Kasumi-1 (cell line): ENCODE measurements at regions not wholly inside any gene's neighbourhood (a gene's known extent, or its start where the extent isn't known, plus 50 kb on each side); places are given as distances from the start of the nearest gene placed in this dataset.
A peak's percentile ranks its signal among the peaks of the same experiment; 100 is the strongest.

Experiments
- DNase-seq, 2 experiments: peaks; one replicate each; lab custom pipeline; 2025; lab: John Stamatoyannopoulos, UW

DNA sequence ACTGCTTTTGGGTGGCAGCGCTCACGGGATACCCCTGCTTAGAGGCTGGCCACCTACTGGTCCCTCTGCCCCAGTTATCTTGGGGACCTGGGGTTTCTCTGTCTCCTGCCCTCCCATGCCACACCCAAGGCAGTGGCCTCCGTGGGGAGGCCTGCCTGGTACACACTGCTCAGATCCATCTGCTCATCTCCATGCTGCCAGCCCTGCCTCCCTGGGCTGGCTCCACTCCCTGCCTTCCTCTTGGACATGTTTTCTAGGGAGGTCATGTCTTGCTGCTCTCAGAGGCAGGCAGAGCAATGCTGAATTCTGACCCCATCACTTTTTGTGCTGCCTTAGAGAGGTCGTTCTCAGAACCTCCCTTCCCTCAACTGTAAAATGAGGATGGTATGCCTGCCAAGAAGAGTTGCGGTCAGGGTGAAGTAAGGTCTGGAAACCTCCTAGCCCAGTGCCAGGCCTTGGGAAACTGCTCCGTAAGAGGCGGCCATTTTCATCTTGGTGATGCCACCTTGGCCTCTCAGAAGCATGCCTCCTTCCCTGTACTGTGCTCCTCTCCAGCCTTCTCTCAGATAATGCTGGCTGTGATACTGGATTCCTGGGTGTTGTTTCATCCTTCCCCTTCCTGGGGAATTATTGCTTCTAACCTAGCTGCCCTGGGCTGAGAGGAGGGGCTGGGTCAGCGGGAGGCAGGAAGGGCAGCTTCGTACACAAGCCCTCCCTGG lies 186.4 kb upstream of the ZBED5 start:
- DNase-seq: no peak

DNA sequence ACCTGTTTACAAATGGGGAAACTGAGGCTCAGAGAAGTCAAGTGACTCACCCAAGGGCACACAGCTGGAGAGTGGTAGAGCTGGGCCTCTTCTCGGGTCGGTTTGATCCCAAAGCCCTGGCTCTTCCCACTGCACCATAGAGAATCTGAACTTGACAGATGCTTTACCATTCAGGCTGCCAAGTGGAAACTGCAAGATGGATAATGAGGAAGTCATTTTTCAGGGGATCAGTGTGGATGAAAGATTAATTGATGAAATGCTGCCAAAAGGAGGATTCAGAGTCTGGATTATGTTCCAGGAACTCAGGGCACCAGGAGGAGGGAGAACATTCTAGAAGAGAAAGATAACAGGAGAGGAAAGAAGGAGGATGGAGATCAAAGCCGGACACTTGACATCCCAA lies 185.9 kb upstream of the ZBED5 start:
- DNase-seq: no peak

DNA sequence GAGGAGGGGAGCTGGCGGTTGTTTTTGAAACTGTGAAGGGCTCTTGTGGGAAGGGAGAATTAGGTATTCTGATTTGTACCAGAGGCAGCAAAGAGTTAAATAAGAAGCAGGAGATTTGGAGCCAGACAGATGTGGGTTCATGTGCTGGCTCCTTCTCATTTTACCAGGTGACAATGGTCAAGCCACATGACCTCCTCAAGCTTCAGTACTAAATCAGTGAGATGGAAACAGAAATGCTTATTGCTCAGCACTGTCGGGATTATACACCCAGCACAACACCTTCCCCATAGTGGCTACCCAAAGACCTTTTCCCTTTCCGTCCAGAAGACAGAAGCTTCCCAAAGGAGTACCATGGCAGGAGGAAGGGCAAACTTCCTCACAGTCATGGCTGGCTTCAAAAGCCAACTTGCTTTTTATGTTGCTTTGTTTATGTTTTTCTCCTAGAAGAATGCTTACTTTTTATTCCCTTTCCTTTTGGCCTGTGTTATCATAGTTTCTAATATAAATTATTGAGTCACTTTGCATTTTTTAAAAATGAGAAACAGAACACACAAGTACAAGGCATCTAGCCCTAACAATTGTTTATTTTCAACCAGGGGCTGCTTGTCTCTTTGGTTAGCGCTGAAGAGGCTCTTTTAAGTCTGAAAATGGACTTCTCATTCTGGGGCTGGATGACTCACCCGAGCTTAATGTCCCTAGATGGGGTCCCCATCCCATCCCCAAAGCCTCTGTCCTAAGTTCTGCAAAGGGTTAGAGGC lies 181.5 kb upstream of the ZBED5 start:
- DNase-seq: no peak

DNA sequence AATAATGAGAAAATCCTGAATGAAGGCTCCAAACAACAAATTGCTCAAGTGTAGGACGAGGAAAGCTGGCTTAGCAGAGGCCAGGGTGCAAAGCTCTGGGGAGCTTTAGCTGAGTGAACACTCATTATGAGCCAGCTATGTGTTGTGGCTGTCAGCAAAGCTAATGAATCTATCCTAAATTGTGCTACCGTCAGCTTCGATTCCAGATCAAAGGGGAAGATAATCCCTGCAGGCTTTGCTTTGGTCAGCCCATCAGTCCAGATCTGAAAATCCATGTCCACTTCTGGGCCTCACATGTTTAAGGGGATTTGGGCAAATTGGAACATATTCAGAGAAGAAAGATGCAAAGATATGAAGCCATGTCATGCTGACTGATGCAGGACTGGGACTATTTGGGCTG lies 180.9 kb upstream of the ZBED5 start:
- no peak for DNase-seq

DNA sequence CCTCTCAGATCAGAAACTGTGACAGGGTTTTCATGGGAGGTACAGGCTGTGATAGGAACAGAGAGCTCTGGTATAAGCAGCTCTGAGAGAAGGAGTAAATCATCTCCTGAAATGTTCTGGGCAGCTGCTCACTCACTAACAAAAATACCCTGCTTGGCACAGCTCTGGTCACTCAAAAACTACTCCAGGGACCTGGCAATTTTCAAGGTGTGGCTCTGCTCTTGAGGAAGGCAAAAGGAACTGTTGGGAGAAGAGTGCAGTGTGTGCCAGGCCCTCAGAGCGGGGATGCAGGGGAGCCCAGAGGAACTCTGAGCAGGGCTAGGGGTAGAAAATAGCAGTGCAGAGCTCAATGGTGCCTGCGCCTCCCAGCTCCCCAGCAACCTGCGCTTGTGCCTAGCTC lies 180.5 kb upstream of the ZBED5 start:
- DNase-seq: no peak

DNA sequence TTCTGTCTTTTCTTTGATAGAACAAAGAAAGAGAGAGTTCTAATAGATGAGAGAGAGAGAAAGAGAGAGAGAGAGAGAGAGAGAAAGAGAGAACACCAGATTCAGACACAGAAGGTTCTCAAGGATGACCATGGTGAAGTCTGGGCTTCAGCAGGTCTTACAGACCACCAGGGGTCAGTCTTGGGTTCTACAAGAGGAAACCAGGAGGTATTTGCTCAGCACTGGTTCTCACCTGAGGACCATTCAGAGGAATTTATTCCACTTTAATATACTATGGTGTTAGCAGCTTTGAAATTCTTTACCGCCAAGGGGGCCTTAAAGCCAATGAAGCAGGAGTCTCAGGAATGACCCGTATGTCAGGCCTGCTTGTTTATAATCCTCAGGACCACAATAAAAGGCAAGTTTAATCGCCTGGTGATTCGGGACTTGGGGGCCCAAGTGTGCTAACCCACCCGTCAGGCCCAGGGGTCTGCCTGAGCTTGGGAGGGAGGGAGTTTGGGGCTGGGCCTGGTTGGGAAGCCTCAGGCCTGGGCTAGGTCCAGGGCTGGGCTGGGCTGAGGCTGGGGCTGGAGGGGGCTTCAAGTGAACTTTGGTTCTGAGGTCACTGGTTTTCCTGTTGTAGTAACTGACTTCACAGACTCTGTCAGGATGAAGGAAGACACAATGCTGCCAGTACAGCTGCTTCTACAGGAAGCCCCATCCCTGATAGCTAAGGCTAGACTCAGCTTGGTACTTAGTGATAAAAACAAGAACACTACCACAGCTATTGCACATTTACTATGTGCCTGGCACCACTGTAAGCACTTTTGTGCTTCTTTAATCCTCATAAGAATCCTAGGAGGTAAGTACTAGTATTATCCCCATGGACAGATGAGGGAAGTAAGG lies 179.2 kb upstream of the ZBED5 start:
- peak; percentile 42 to 54 for DNase-seq

DNA sequence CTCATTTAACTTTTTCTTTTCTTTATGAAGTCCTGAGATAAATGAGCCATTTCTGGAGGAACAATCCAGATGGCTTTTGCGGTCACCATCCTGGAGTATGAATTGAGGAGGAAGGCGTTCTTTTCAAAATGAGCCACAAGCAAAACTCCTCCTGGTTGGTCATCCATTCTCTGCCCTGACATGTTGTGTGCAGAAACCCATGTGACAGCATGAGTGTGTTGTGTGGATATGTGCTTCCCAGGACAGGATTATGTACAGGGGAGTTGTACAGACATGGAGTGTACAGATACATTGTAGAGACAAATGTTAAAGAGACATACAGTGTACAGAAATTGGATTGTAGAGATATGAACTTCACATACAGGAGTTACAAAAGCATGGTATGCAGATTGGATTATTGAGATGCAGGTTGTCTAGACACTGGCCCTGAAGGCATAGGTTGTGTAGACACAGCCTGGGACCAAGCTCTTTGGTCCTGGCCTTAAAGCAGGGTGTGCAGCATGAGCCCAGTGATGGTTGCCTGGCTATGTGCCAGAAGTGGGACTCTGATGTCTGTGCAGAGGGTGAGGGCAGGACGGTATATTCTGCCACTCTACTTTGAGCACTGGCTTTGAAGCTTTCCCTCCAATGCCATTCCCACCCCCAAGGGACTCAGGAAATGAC lies 178.5 kb upstream of the ZBED5 start:
- DNase-seq: no peak

DNA sequence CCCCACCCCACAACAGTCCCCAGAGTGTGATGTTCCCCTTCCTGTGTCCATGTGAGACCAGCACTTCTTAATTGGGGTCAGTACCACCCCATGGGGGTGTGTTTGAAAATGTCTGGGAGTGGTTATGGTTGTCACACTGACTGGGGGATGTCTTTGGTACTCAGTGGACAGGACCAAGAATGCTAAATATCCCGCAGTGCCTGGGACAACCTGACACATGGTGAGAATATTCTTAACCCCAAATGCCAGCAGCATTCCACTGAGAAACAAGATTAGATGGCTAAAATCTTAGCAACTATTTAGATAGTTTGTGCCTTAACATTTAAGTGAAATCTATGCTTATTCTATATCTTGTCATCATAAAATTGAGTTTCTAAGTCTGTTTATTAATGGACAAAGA lies 177.5 kb upstream of the ZBED5 start:
- DNase-seq: no peak

DNA sequence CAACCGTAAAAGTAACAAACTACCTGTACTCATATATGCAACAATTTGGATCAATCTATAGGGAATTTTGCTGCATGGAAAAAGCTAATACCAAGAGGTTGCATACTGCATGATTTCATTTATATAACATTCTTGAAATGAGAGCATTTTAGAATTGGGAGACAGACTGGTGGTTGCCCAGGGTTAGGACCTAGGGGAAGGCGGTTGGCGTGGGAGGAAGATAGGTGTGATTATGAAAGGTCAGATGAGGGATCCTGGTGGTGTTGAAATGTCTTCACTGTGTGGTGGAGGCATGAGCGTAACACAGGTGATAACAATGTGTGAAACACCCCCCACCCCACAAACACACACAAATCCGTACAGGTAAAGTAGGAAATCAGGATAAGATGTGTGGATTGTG lies 176.6 kb upstream of the ZBED5 start:
- DNase-seq: no peak

DNA sequence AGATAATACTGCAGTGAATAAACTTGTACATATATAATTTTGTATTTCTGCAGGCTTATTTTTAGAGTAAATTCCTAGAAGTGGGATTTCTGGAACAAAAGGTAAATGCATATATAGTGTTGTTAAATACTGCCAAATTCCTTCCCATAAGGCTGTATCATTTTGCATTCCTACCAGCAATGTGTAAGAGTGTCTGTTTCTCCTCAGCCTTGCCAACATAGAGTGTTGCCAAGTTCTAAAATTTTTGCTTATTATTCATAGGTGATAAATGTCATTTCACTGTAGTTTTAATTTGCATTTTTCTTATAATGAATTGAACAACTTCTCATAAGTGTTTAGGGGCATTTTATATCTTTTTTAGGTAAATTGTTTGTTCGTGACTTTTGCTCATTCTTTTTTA lies 174.2 kb upstream of the ZBED5 start:
- DNase-seq: no peak

DNA sequence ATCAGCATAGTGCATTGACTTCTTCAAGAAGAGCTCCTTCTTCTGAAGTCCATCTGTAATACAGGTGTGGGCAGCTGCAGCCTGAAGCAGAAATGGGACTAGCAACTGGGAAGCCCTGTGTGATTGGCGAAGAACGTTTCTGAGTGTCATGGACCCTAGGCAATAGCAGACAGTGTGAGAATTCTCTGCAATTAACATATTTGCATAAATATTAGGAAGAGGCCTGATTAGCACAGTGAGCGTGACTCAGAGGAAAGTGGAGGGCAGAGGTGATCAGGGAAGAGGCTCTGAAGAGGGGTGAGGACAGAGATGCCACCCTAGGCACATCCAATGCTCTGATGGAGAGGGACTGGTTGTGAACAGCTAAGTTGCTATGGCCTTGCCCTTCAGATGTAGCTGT lies 171.2 kb upstream of the ZBED5 start:
- DNase-seq: no peak

DNA sequence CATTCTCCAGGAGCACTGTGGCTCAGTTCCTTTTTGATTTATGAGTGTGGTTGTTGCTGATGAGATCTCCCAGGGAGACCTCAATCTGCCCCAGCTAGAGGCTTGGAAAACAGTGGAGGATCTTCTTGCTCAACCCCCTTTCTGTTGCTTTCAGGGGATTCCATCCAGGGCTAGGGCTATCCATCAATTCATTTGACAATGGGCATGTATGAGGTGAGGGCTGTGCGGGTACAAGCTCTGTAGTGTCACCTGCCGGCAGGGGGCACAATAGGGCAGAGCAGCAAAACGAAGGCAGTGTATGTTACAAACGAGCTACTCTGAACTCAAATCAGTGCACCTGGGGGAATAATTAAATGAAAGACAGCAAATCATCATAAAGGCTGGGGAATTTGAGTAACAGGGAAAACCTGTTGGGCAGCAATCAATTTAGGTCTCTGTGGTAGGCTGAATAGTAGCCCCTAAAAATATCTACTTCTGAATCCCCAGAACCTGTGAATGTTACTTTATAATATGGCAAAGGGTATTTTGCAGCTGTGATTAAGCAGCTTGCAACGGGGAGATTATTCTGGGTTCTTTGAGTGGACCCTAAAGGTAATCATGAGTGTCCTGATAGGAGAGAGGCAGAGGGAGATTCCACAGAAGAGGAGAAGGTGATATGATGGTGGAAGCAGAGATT lies 170.3 kb upstream of the ZBED5 start:
- DNase-seq: peak; percentile 64 to 68

DNA sequence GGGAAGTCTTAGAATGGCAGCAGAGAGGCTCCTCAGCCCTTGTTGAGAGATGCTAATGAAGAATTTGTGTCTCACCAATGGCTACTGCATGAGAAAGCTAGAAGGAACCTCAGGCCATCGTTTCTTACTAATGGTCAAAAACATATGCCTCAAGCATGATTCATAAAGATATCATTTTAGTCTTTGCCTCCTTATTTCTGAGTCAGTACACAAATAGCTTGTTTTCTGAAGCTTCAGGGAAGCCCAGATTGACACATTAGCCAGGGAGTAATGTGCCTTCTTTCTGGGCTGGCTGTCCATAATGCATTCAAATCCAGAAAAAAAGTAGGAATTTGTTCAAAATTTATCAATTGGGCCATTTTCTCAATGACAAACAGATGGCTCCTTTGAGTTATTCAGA lies 169.4 kb upstream of the ZBED5 start:
- DNase-seq: no peak

DNA sequence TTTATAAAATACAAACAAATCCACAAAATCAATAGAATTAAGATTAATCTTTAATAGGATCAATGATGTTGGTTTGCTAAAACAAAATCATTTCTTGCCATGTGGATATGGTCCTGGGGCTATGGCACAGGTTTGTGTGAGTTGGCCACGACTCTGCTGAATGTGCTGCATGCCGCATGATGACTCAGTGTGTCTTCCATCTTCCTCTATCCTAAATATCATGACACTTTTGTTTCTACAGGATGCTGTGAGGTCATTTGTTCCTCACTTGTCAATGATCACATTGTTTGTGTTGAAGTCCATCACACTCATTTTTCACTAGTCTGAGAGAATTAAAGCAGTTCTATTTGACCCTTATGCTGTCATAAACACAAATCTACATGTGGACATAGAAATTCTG lies 167.2 kb upstream of the ZBED5 start:
- no peak for DNase-seq

DNA sequence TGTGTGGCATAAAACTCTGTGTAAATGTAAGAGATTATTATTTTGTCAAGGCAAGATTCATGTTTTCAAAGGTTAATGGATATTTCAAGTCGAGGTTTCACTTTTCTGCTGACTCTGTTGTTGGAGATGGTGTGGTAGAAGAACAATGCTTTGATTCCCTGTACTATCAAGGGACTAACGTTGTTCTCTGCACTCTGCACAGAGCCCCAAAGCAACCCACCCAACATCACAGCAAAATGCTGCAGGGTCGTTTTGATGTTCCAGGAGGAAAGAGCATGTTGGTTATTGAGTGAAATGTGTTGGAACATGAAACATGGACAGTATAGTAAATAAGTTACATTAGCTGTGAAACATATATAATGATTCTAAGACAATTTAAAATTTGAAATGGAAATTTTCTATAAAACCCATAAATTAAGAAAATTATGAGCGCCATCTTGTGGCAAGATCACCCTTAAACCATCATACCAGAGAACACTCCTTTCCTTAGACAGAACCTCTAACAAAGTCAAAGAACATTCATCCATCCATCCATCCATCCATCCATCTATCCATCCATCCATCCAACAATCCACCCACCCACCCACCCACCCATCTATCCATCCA lies 164.4 kb upstream of the ZBED5 start:
- DNase-seq: peak; percentile 65

DNA sequence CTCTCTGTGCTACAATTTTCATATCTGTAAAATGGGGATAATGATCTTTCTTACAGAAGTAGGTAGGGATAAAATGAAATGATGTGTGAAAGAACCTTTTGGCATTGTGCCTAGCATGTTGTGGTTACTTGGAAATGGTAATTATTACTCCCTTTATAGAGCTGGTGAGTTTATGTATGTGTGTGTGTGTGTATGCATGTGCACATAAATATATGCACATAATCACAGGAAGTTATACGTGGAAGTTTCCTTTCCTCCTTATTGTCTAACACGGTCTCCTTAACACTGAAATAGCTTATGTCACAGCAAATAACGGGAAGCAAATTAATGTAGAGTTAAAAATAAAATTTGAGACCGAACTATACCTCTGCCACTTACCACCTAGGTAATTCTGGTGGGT lies 163.7 kb upstream of the ZBED5 start:
- no peak for DNase-seq

DNA sequence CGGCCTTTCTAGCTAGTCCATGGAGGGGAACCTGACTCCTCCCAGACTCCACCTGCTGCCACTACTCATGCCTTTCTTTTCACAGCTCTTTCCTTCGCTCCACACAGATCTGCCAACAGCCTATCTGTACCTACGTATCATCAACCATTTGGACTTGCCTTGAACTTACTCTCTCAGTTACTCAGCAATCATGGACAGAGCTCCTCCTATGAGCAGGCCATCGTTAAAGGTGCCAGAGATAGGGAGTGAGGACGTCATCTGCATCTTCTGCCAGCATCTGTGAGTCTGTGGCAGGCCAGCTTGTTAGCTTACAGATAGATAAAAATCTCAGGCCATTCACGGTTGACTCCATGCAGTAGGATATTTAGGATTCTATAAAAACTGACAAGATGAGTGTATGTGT lies 162.9 kb upstream of the ZBED5 start:
- no peak for DNase-seq

DNA sequence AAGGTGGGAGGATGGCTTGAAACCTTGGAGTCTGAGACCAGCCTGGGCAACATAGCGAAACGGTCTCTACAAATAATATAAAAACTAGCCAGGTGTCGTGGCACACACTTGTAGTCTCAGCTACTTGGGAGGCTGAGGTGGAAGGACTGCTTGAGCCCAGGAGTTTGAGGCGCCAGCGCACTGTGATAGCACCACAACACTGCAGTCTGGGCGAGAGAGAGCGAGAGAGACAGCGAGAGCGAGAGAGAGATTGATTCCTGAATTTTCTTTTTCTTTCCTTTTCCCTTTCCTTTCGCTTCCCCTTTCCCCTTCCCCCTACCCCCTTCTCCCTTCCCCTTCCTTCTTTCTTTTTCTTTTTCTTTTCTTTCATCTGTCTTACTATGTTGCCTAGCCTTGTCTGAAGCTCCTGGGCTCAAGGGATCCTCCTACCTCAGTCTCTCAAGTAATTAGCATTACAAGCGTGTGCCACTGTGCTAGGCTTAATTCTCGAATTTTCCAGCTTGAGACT lies 162.4 kb upstream of the ZBED5 start:
- no peak for DNase-seq

DNA sequence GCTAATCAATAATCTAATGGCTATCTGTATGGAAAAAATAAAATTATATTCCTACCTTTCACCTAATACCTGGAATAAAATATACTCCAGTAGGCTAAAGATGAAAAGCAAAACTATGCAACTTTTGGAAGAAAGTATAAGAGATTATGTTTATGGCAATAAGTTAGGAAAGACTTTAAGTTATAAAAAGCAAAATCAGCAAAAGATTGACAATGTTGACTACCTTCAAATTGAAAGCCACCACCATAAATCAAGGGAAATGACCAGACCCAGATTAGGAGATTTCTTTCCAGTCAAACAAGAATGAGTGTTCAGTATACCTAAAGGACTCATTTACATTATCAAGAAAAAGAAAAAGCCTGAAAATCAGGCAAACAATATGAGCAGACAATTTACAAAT lies 159.1 kb upstream of the ZBED5 start:
- no peak for DNase-seq

DNA sequence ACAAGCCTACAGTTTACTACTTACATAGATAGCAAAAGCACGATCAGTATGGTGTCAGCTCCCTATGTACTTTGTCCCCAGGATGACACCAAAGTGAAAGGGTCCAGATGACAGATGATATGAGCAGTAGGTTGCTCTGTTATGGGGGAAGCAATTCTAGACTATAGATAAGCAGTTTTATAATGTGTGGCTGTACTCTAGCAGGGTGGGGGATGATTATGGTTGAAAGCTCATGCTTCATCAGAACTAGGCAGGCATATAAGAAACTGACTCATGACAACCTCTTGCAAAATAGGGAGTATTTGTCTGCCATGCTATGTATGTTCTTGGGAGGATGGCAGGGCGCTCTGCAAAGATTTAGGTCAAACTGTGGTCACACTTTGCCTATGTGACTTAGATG lies 158.2 kb upstream of the ZBED5 start:
- no peak for DNase-seq

DNA sequence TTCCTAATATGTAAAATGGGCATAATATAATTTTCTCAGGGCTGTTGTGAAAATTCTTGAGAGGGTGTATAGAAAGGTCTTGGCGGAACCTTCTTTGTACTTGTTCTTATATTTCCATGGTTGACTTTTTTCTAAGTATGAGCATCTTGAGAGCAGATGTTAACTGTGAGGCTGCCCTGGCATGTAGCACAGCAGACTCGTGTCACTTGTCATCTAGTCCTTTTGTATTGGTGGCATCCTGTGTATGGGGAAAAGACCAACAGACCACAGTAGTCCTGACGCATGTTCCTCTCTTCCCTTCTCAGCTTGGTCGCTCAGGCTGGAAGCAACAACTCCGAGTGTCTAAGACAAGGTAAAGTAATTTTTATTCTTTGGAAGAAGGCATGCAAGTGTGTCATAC lies 153.8 kb upstream of the ZBED5 start:
- no peak for DNase-seq
